ENCODE measurements at regions not wholly inside any gene's neighbourhood (a gene's known extent, or its start where the extent isn't known, plus 50 kb on each side); places are given as distances from the start of the nearest gene placed in this dataset.

GRCh38 chr13:58830841-58831240 lies 1199.3 kb downstream of the PCDH17 start (continued):
- TF ChIP-seq EZH2phosphoT487 (IDR thresholded peaks at IDR 0.05; ENCODE audit: unreplicated experiment), result no peak

GRCh38 chr13:58838615-58839014 lies 1207.1 kb downstream of the PCDH17 start:
- 0 out of 3 replicates have a peak, but pooled peaks cover under 1% of the 10 kb centered on the region for H3K36me3 Mint-ChIP-seq (ENCODE audit: low read depth)
- Histone ChIP-seq H3K27ac (ENCODE audit: low read depth) (no peak overlapping the region), H4K20me1 (replicated peaks; ENCODE audit: insufficient read depth) (no peaks in the 10 kb centered on the region), H3K9me2 (ENCODE audit: insufficient read depth) (no peaks in the 10 kb centered on the region), H3K79me2 (replicated peaks; ENCODE audit: insufficient read depth) (no peaks in the 10 kb centered on the region), H3K4me3 (no peak overlapping the region), H2AFZ (no peak overlapping the region), H3K36me3 (ENCODE audit: insufficient read depth) (no peaks in the 10 kb centered on the region), H3F3A (replicated peaks; ENCODE audit: low read depth) (no peaks in the 10 kb centered on the region), H3K4me2 (no peak overlapping the region), H3K27me3 (ENCODE audit: insufficient read depth) (no peaks in the 10 kb centered on the region), H3K4me1 (ENCODE audit: insufficient read depth) (no peaks in the 10 kb centered on the region)
- H3K9me3 Mint-ChIP-seq, result peaks cover 1% of the 10 kb centered on the region; the same call in 2 of the 3 replicates
- 0 out of 3 replicates have a peak, but pooled peaks cover 2% of the 10 kb centered on the region for H3K4me1 Mint-ChIP-seq
- DNase-seq (ENCODE audit: low spot score) (no peak), ATAC-seq (no peak)
- H3K27me3 Mint-ChIP-seq (ENCODE audit: insufficient read depth, low read depth, poor library complexity), result no peaks in the 10 kb centered on the region
- no peak for TF ChIP-seq ZNF114 (CRISPR knock-in tag; IDR thresholded peaks at IDR 0.05)
- no peak for TF ChIP-seq ETS1 (IDR thresholded peaks at IDR 0.05)
- TF ChIP-seq ZNF331 (CRISPR knock-in tag; IDR thresholded peaks at IDR 0.05; ENCODE audit: low read depth), result no peak
- TF ChIP-seq JUNB (IDR thresholded peaks at IDR 0.05; ENCODE audit: unreplicated experiment), result no peak
- TF ChIP-seq CREB1 (CRISPR knock-in tag; IDR thresholded peaks at IDR 0.05; ENCODE audit: low read depth), result no peak
- no peak for TF ChIP-seq REST (IDR thresholded peaks at IDR 0.05; ENCODE audit: unreplicated experiment)
- TF ChIP-seq NANOG (IDR thresholded peaks at IDR 0.05; ENCODE audit: borderline replicate concordance), result no peak
- no peak for TF ChIP-seq CTCF (conservative IDR thresholded peaks at IDR 0.05; ENCODE audit: low read depth in 2 of 2)
- TF ChIP-seq POLR2AphosphoS5 (IDR thresholded peaks at IDR 0.05; ENCODE audit: low read depth), result no peak
- TF ChIP-seq STAT1 (IDR thresholded peaks at IDR 0.05; ENCODE audit: unreplicated experiment), result no peak
- no peak overlapping the region for H3K4me3 Mint-ChIP-seq
- H3K27ac Mint-ChIP-seq, result no peak overlapping the region

Measured in GM23338 (cell line).